A549 (cell line): ENCODE measurements at regions not wholly inside any gene's neighbourhood (a gene's known extent, or its start where the extent isn't known, plus 50 kb on each side); places are given as distances from the start of the nearest gene placed in this dataset.

Experiments used
- CHD2 ChIP-seq: fragments of 150-350 bp; IDR thresholded peaks from 2 replicates; pipeline ENCODE4 v1.6.1; 2014; ENCODE audit warnings: low read length; ENCODE audit not compliant: partially characterized antibody
- EP300 ChIP-seq, 2 experiments: fragments of >200 bp; sonication (Bioruptor Twin); formaldehyde crosslinking; IDR thresholded peaks; 2 replicates in 1 of 2; 3 replicates in 1 of 2; pipeline ENCODE4 v1.6.1; 2016 to 2017
- JUN ChIP-seq, 2 experiments: fragments of >200 bp; sonication (Bioruptor Twin); formaldehyde crosslinking; IDR thresholded peaks; 2 replicates in 1 of 2; 3 replicates in 1 of 2; pipeline ENCODE4 v1.6.1; 2016 to 2017
- KDM1A ChIP-seq: fragments of 200-600 bp; sonication (generic); IDR thresholded peaks from 2 replicates; pipeline ENCODE4 v1.6.1; 2016; ENCODE audit warnings: low read depth, mild to moderate bottlenecking
- NR3C1 ChIP-seq: fragments of >200 bp; sonication (Bioruptor Twin); formaldehyde crosslinking; IDR thresholded peaks from 3 replicates; pipeline ENCODE4 v1.6.1; 2017
- PHF8 ChIP-seq: fragments of 200-600 bp; sonication (generic); IDR thresholded peaks from 2 replicates; pipeline ENCODE4 v1.6.1; 2016; ENCODE audit warnings: low read depth, mild to moderate bottlenecking, antibody characterized with exemption, moderate library complexity, borderline replicate concordance
- POLR2A ChIP-seq: IDR thresholded peaks from 2 replicates; pipeline ENCODE4 v1.6.1; 2012; ENCODE audit warnings: mild to moderate bottlenecking, low read length
- RFX5 ChIP-seq: fragments of 450-650 bp; IDR thresholded peaks from 2 replicates; pipeline ENCODE4 v1.7.1; 2014; ENCODE audit warnings: antibody characterized with exemption, mild to moderate bottlenecking, moderate library complexity
- TF ChIP-seq, protein P1 (sequence below): fragments of >200 bp; sonication (Bioruptor Twin); formaldehyde crosslinking; IDR thresholded peaks from 3 replicates; pipeline ENCODE4 v1.5.1; 2016
- TF ChIP-seq, protein P2 (sequence below): fragments of 450-650 bp; IDR thresholded peaks from 2 replicates; pipeline ENCODE4 v1.6.1; 2014; ENCODE audit warnings: antibody characterized with exemption
- TF ChIP-seq, protein P3 (sequence below): IDR thresholded peaks from 2 replicates; pipeline ENCODE4 v1.6.1; 2012; ENCODE audit warnings: low read depth, borderline replicate concordance

DNA sequence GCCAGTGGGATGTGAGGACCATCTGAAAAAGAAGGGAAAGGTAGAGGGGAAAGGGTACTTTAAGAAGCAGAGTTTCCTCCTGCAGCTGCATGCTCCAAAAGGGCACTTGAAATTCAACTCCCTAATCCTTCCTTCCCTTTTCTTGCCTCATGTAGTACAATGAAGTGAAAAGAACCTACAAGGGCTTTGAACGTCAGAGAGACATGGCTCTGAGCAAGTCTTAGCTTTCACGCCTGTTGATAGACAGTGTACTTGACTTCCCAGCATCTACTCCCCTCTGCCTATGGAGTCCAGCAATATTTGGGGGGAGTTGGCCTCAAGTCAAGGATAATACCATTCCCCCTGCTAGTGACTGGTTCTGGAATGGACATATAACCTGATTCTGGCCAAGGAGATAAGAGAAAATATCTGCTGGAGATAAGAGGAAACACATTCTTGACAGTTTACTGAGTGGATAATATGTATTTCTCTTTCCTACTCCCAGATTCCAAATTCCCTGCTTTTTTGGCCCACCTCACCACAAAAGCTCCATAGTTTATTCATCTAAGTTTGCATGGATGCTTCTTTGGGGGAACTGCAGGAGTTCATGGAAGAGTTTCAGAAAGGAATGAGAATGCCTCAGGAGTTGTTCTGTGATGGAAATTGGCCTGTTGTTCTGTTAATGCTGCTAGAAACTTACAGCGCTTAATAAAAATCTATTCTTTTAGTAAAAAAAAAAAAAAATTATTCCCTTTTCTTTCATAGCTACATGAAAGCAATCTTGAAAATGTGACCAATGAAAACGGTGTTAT, 193.0 kb upstream of the TPM1 start:
- TF ChIP-seq NR3C1 (no peak), KDM1A (no peak), POLR2A (no peak), EP300 (IDR thresholded peaks at IDR 0.05) (no peak), JUN (IDR thresholded peaks at IDR 0.05) (no peak), CHD2 (no peak), RFX5 (no peak), PHF8 (no peak)
- TF ChIP-seq, protein P1, sequence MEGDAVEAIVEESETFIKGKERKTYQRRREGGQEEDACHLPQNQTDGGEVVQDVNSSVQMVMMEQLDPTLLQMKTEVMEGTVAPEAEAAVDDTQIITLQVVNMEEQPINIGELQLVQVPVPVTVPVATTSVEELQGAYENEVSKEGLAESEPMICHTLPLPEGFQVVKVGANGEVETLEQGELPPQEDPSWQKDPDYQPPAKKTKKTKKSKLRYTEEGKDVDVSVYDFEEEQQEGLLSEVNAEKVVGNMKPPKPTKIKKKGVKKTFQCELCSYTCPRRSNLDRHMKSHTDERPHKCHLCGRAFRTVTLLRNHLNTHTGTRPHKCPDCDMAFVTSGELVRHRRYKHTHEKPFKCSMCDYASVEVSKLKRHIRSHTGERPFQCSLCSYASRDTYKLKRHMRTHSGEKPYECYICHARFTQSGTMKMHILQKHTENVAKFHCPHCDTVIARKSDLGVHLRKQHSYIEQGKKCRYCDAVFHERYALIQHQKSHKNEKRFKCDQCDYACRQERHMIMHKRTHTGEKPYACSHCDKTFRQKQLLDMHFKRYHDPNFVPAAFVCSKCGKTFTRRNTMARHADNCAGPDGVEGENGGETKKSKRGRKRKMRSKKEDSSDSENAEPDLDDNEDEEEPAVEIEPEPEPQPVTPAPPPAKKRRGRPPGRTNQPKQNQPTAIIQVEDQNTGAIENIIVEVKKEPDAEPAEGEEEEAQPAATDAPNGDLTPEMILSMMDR, result no peak
- TF ChIP-seq, protein P2, sequence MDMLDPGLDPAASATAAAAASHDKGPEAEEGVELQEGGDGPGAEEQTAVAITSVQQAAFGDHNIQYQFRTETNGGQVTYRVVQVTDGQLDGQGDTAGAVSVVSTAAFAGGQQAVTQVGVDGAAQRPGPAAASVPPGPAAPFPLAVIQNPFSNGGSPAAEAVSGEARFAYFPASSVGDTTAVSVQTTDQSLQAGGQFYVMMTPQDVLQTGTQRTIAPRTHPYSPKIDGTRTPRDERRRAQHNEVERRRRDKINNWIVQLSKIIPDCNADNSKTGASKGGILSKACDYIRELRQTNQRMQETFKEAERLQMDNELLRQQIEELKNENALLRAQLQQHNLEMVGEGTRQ, result no peak
- TF ChIP-seq, protein P3, sequence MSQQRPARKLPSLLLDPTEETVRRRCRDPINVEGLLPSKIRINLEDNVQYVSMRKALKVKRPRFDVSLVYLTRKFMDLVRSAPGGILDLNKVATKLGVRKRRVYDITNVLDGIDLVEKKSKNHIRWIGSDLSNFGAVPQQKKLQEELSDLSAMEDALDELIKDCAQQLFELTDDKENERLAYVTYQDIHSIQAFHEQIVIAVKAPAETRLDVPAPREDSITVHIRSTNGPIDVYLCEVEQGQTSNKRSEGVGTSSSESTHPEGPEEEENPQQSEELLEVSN, result no peak
